Gastrocnemius medialis (tissue), 4 donors: ENCODE measurements at regions not wholly inside any gene's neighbourhood (a gene's known extent, or its start where the extent isn't known, plus 50 kb on each side); places are given as distances from the start of the nearest gene placed in this dataset.
"Not testable (repeated sequence)": the region's sequence is repeated elsewhere in the genome, so short reads cannot be mapped to it uniquely, and the experiment has no call there.

Experiments
- ATAC-seq, 2 donors: fragments of 150-250 bp; one replicate each; pipeline ENCODE4 v1.9.1; 2016
- DNase-seq, 2 donors: peaks; one replicate each; pipeline ENCODE4 v3.0.0-alpha.2; 2019
- H3K27ac ChIP-seq, 4 donors: fragments of 200-600 bp; sonication (generic); 1 replicate in 1 of 4; 2 replicates in 3 of 4; pipeline ENCODE4 v1.5.1; 2016 to 2018; ENCODE audit warnings: mild to moderate bottlenecking in 2 of 4, moderate library complexity in 1 of 4
- H3K27me3 ChIP-seq, 3 donors: fragments of 200-600 bp; sonication (generic) in 2 of 3; 1 replicate in 1 of 3; 2 replicates in 2 of 3; pipeline versions ENCODE4 v1.5.1 to v1.6.0; 2016 to 2019; ENCODE audit warnings: mild to moderate bottlenecking in 1 of 3, moderate library complexity in 1 of 3
- H3K36me3 ChIP-seq, 2 donors: fragments of 200-600 bp; sonication (generic) in 1 of 2; one replicate each; pipeline ENCODE4 v1.5.1; 2017 to 2018
- H3K4me1 ChIP-seq, 2 donors: fragments of 200-600 bp; sonication (generic) in 1 of 2; one replicate each; pipeline ENCODE4 v1.5.1; 2016 to 2017; ENCODE audit warnings: mild to moderate bottlenecking in 2 of 2
- H3K4me3 ChIP-seq, 4 donors: fragments of 200-600 bp; sonication (generic) in 3 of 4; 1 replicate in 1 of 4; 2 replicates in 3 of 4; pipeline ENCODE4 v1.5.1; 2016 to 2019; ENCODE audit warnings: mild to moderate bottlenecking in 2 of 4
- H3K9me3 ChIP-seq, 3 donors: fragments of 200-600 bp; sonication (generic) in 2 of 3; 1 replicate in 1 of 3; 2 replicates in 2 of 3; pipeline ENCODE4 v1.5.1; 2016 to 2019
- CTCF ChIP-seq, 5 experiments: fragments of 450-650 bp in 3 of 5; fragments of 200-600 bp in 2 of 5; sonication (generic) in 2 of 5; IDR thresholded peaks in 4 of 5; conservative IDR thresholded peaks in 1 of 5; 1 replicate in 4 of 5; 2 replicates in 1 of 5; pipeline ENCODE4 v1.5.1; 2016 to 2019; ENCODE audit warnings: antibody characterized with exemption in 5 of 5, mild to moderate bottlenecking in 3 of 5, moderate library complexity in 3 of 5
- POLR2A ChIP-seq, 2 donors: fragments of 450-650 bp; IDR thresholded peaks; one replicate each; pipeline ENCODE4 v1.6.1; 2017; ENCODE audit warnings: antibody characterized with exemption in 2 of 2, mild to moderate bottlenecking in 2 of 2, moderate library complexity in 2 of 2
- in situ Hi-C, 4 donors: fragments of 200-750 bp; cut with MboI; loops; one replicate each; pipeline versions ENCODE4 v1.15.0 to v1.8.0; 2017; ENCODE audit warnings: low sequenced_read_pairs in 4 of 4
- intact Hi-C: fragments of 100-400 bp; cut with DNase I; formaldehyde crosslinking; loops from one replicate; pipeline ENCODE4 v1.15.1; 2023; ENCODE audit warnings: low total_unique reads

- no peaks in the 10 kb centered on the region for H3K27me3 ChIP-seq
- no peak for ATAC-seq
- no peak overlapping the region for H3K4me3 ChIP-seq
- peaks cover 0 to 8% of the 10 kb centered on the region in 2 donors for H3K4me1 ChIP-seq
- DNase-seq = no peak
- H3K36me3 ChIP-seq = no peaks in the 10 kb centered on the region
- TF ChIP-seq POLR2A (IDR thresholded peaks at IDR 0.05) = no peak
- no peak for TF ChIP-seq CTCF (IDR thresholded peaks at IDR 0.05 in 4 of 5, conservative IDR thresholded peaks at IDR 0.05 in 1 of 5)
- intact Hi-C loops = no loop called here
- in situ Hi-C loops = no loop called here
- no peaks in the 10 kb centered on the region for H3K9me3 ChIP-seq
- H3K27ac ChIP-seq = no peak overlapping the region
Measured at GRCh38 chr6:11848852-11849731, 70.5 kb upstream of the ADTRP start.

DNA sequence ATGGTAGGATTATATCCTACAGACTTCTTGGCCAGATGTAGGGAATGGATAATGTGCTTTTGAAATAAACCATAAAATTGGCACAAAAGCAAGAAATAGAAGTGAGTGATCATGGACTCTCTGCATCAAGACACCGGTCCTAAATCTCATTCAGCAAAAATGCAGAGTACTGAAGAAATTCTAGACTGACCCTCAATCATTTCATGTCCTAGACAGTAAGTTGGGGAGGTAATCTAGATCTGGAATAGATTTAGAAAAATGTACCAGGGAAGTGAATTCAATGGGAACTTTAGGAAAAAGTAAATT lies 69.7 kb upstream of the ADTRP start:
- Histone ChIP-seq H3K4me1 (peaks cover 0 to 7% of the 10 kb centered on the region in 2 donors), H3K27ac (no peak overlapping the region), H3K9me3 (no peaks in the 10 kb centered on the region), H3K27me3 (no peaks in the 10 kb centered on the region), H3K36me3 (no peaks in the 10 kb centered on the region), H3K4me3 (no peak overlapping the region)
- no peak for TF ChIP-seq CTCF (IDR thresholded peaks at IDR 0.05 in 4 of 5, conservative IDR thresholded peaks at IDR 0.05 in 1 of 5)
- TF ChIP-seq POLR2A (IDR thresholded peaks at IDR 0.05) = no peak
- DNase-seq = no peak
- intact Hi-C loops = no loop called here
- in situ Hi-C loops = no loop called here
- ATAC-seq = no peak

DNA sequence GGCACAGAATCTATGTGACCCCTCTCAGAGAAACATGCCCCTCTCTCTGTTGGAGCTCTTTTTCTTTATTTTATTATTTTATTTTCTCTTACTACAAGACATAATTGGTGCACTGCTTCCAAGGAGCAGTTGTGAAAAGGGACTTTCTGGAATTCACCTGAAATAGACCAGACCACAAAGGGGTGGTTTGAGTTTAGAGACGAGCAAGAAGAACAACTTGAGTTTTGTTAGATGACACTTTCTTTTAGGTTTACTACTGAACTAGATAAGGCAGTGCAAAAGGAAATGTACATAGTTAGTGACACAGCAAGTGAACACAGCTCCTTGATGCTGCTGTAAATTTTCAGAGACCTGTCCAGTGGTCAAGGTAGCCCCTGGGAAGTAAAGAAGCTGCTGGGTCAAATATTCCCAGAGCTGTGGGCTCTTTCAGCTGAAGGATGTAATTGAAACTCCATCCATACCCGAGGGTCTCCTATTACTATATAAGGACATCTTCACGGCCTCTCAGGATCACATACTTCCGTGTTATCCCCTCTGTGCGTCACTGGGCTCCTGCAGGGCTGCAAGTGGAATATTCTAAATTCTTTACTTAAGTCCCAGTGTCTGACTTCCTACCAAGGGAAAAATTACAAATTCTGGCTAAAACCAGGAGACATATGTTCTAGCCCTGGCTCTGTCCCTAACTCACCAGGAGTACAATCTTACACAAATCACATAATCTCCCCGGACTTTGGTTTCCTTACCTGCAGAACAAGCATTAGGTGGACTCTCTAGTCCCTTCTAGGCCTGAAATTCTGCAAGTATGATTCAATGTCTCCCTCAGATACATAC lies 69.1 kb upstream of the ADTRP start:
- Histone ChIP-seq H3K27me3 (no peaks in the 10 kb centered on the region), H3K4me1 (peaks cover 0 to 3% of the 10 kb centered on the region in 2 donors), H3K4me3 (no peak overlapping the region), H3K9me3 (no peaks in the 10 kb centered on the region), H3K27ac (no peak overlapping the region), H3K36me3 (no peaks in the 10 kb centered on the region)
- ATAC-seq (no peak), DNase-seq (no peak)
- in situ Hi-C loops (no loop called here), intact Hi-C loops (no loop called here)
- TF ChIP-seq CTCF (IDR thresholded peaks at IDR 0.05 in 4 of 5, conservative IDR thresholded peaks at IDR 0.05 in 1 of 5) (no peak), POLR2A (IDR thresholded peaks at IDR 0.05) (no peak)

GRCh38 chr6:11847068-11847467 lies 68.5 kb upstream of the ADTRP start:
- in situ Hi-C loops, intact Hi-C loops, H3K4me1 ChIP-seq, H3K4me3 ChIP-seq, H3K27ac ChIP-seq, H3K9me3 ChIP-seq, ATAC-seq, H3K36me3 ChIP-seq, H3K27me3 ChIP-seq, DNase-seq: not testable (repeated sequence)
